ENCODE measurements at regions not wholly inside any gene's neighbourhood (a gene's known extent, or its start where the extent isn't known, plus 50 kb on each side); places are given as distances from the start of the nearest gene placed in this dataset.
A peak's percentile ranks its signal among the peaks of the same experiment; 100 is the strongest.

DNA sequence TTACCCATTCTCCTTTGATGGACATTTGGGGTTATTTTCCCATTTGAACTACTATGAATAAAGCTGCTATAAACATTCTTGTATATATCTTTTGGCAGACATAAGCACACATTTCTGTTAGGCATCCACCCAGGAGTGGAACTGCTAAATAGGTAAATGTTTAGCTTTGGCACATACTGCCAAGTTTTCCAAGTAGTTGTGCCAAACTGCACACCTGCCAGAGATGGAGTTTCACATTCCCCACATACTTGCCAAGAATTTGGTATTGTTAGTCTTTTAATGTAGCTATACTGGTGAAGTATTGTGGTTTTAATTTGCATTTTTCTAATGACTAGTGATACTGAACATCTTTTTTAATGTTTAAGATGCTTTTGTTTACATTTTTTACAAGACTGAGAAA, 201.0 kb downstream of the GXYLT1 start:
- DNase-seq (no peak), ATAC-seq (no peak)
- Mint-ChIP-seq H3K9me3 (peaks cover 0 to 25% (median 11%) of the 10 kb centered on the region in 9 donors), H3K36me3 (peaks cover 0 to 9% (median 3%) of the 10 kb centered on the region in 3 donors), H3K27me3 (peaks cover 6 to 53% (median 17%) of the 10 kb centered on the region in 5 donors), H3K4me1 (no peaks in the 10 kb centered on the region), H3K27ac (no peak overlapping the region), H3K4me3 (no peak overlapping the region)
- POLR2A ChIA-PET, result no interaction called here

DNA sequence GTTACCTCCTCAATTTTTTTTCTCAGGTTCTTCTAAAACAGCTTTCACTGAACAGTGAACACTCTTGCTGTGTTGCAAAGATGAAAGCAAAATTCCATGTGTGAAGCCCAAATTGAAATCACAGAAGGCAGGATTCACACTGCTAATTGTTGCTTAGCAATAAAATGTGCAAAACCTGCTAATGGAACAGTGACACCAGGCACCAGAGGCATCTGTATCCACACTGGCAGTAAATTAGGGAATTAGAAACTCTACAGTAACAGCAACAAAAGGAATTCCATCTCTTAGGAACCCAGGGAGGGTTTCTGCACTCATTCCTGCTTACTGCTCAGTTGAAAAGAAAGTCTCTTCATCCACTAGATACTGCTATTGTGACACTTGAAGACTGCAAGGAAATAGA, 202.3 kb downstream of the GXYLT1 start:
- POLR2A ChIA-PET, result no interaction called here
- DNase-seq, result no peak
- no peaks in the 10 kb centered on the region for H3K4me1 Mint-ChIP-seq
- H3K27ac Mint-ChIP-seq, result no peak overlapping the region
- H3K36me3 Mint-ChIP-seq, result peaks cover 0 to 9% (median 3%) of the 10 kb centered on the region in 3 donors
- peaks cover 0 to 25% (median 11%) of the 10 kb centered on the region in 9 donors for H3K9me3 Mint-ChIP-seq
- ATAC-seq, result no peak
- peaks cover 7 to 50% (median 17%) of the 10 kb centered on the region in 5 donors for H3K27me3 Mint-ChIP-seq
- H3K4me3 Mint-ChIP-seq, result no peak overlapping the region

DNA sequence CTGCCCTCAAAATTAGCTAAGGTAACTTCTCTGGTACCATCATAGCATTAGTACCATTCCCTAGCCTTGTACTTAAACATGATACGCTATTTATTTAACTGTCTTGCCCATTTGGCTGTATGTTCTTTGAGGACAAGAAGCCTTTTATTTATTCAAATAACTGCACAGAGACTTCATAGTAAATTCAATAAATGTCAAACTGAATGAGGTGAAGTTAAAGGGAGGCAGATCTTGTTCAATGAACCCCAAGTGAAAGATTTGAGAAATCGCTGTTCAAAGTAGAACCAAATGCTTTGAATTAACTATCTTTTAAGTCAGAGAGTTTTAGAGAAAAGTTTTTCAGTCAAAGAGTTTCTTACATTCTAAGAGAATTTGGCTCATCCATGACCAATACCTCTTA, 203.6 kb downstream of the GXYLT1 start:
- Mint-ChIP-seq H3K27ac (no peak overlapping the region), H3K9me3 (peaks cover 0 to 13% (median 7%) of the 10 kb centered on the region in 9 donors), H3K27me3 (peaks cover 12 to 52% (median 18%) of the 10 kb centered on the region in 5 donors), H3K4me3 (no peak overlapping the region), H3K4me1 (no peaks in the 10 kb centered on the region), H3K36me3 (peaks cover 0 to 4% (median 0%) of the 10 kb centered on the region in 3 donors)
- ATAC-seq, result no peak
- POLR2A ChIA-PET, result no interaction called here
- DNase-seq, result no peak

DNA sequence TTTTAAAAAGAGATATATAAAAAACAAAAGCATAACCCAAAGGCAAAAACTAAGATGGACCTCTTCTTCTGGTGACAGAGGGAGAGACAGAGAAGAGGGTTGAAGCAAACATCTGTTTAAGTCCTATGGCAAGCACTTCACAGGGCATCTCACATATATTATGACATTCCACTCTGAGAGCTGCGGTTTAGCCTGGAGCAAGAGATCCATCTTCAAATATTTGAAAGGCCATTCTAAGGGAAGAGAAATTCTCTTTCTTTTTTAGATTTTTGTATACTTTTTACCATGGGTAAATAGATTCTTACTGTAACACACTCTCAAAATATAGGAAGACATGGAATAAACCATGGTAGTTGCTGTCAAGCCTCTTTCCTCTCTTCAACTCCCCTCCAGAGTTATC, 204.1 kb downstream of the GXYLT1 start:
- peaks cover 0 to 8% (median 5%) of the 10 kb centered on the region in 9 donors for H3K9me3 Mint-ChIP-seq
- no peak for DNase-seq
- POLR2A ChIA-PET, result no interaction called here
- H3K27ac Mint-ChIP-seq, result no peak overlapping the region
- H3K36me3 Mint-ChIP-seq, result peaks cover 0 to 4% (median 0%) of the 10 kb centered on the region in 3 donors
- H3K27me3 Mint-ChIP-seq, result peaks cover 12 to 49% (median 18%) of the 10 kb centered on the region in 5 donors
- no peaks in the 10 kb centered on the region for H3K4me1 Mint-ChIP-seq
- no peak overlapping the region for H3K4me3 Mint-ChIP-seq
- no peak for ATAC-seq

DNA sequence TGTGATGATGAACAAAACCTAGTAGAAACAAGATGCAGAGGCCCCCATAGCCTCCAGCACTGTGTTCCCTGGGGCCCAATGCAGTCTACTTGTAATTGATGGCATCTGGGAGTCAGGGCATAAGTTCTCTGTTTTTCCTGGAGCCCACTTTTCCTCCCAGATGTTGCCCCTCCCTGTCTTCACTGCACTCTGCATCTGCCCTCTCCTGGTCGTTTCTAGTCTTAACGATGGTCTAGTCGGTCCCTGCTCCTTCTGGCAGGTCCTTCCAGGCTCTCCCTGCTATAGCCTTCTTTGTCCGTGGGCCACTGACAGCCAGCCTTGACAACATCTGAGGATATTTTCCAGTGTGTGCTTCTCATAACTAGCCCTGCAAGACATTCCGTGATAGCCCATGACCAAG, 208.3 kb downstream of the GXYLT1 start:
- POLR2A ChIA-PET, result no interaction called here
- no peaks in the 10 kb centered on the region for H3K9me3 Mint-ChIP-seq
- no peak overlapping the region for H3K27ac Mint-ChIP-seq
- no peaks in the 10 kb centered on the region for H3K36me3 Mint-ChIP-seq
- no peak overlapping the region for H3K4me3 Mint-ChIP-seq
- DNase-seq (no peak), ATAC-seq (no peak)
- H3K27me3 Mint-ChIP-seq, result peaks cover 21 to 45% (median 25%) of the 10 kb centered on the region in 5 donors
- H3K4me1 Mint-ChIP-seq, result peaks cover 3 to 13% (median 8%) of the 10 kb centered on the region in 4 donors

DNA sequence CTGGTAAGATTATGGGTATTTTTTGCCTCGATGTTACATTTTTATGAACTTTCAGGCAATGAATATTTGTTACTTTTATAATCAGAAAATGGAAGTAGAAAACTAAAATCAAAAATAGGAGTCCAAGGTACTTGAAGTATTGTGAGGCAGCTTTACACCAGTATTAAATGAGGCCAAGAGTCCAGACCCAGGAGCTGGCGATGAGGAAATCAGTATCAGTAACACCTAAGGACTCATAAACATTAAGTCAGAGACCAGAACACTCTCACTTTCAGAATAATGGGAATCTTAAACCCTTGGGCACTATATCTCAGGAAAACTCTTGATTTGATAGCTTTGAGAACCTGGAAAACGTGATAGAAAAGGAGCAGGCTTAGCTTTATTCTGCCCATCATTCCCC, 208.8 kb downstream of the GXYLT1 start:
- no peak for DNase-seq
- H3K36me3 Mint-ChIP-seq, result no peaks in the 10 kb centered on the region
- no peak overlapping the region for H3K4me3 Mint-ChIP-seq

DNA sequence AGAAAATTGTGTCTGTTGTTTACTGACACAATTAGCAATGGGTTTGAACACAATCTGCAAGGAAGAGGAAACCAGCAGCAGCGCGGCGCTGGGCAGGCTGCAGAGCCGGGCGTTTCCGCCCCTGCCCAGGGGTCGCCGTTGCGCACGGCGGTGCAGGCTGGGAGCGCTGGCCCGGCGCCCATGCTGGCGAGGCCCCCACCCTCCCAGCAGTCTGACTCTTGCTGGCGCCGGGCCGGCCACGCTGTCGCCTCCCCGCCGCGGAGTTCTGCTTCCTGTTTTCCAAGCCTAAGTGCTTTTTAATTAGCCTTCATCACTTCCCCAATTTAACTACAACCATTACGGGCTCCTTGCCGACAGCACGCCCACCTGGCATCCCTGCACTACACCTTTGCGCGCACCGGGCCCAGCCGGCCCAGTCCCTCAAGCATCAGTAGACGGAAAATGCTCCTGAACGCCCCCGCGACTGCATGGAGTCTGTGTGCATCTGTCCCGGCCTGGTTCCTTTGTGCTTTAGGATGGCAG, 212.1 kb downstream of the GXYLT1 start:
- Mint-ChIP-seq H3K27me3 (peaks cover 19 to 52% (median 29%) of the 10 kb centered on the region in 5 donors), H3K4me3 (peak overlapping the region; percentile 68 to 86 (median 81)), H3K36me3 (no peaks in the 10 kb centered on the region), H3K9me3 (no peaks in the 10 kb centered on the region), H3K4me1 (peaks cover 3 to 22% (median 16%) of the 10 kb centered on the region in 4 donors), H3K27ac (peak overlapping the region in 1 of 10 donors; percentile 2)
- DNase-seq (peak in 5 of 10 donors; percentile 1 to 17 (median 5)), ATAC-seq (peak; percentile 46 to 53)
- POLR2A ChIA-PET, result no interaction called here

More for the DNA sequence above, 208.8 kb downstream of the GXYLT1 start:
- H3K9me3 Mint-ChIP-seq, result no peaks in the 10 kb centered on the region
- no peak for ATAC-seq
- no peak overlapping the region for H3K27ac Mint-ChIP-seq
- peaks cover 3 to 17% (median 12%) of the 10 kb centered on the region in 4 donors for H3K4me1 Mint-ChIP-seq
- POLR2A ChIA-PET, result no interaction called here
- peaks cover 21 to 45% (median 28%) of the 10 kb centered on the region in 5 donors for H3K27me3 Mint-ChIP-seq

DNA sequence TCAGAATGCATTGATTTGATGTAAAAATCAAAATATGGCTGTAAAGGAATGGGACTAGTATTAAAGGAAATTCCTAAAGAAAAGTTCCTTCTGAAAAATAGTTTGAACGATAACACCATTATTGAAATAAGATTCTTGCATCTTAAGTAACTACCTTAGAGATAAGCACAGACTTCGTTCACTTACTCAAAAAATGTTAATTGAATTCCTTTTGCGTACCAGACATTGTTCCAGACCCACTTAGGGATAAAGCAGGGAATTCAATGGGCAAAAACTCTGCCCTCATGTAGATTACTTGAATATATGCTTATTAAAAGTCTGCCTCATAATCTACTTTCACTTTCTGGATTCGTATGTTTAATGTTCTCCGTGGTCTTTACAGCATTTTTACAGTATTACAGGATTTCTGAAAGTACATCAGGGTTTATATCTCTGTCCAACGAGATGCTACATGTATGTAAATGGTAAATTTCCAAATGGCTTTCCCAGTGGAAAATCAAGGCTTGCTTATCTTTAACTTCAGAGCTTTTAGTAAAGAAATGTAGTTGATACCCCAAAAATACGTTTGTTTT, 213.7 kb downstream of the GXYLT1 start:
- Mint-ChIP-seq H3K9me3 (no peaks in the 10 kb centered on the region), H3K36me3 (no peaks in the 10 kb centered on the region), H3K27ac (no peak overlapping the region), H3K27me3 (peaks cover 13 to 37% (median 21%) of the 10 kb centered on the region in 5 donors), H3K4me1 (peaks cover 3 to 22% (median 16%) of the 10 kb centered on the region in 4 donors), H3K4me3 (peak overlapping the region; percentile 31 to 77 (median 48))
- DNase-seq, result no peak
- ATAC-seq, result no peak
- POLR2A ChIA-PET, result no interaction called here

DNA sequence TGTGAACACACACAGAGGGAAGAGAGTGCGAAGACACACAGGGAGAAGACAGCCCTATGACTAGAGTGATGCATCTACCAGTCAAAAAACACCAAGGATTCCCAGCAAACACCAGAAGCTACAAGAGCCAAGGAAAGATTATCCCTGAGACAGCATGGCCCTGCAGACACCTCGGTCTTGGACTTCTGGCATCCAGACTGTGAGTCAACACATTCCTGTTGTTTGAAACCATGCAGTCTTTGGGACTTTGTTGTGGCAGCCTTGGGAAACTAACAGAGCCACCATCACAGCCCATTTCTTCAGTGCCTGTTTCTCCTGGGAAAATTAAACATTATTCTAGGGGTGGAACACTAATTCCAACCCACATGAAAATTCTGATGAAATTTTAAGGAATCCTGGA, 220.6 kb downstream of the GXYLT1 start:
- Mint-ChIP-seq H3K36me3 (no peaks in the 10 kb centered on the region), H3K4me3 (no peak overlapping the region), H3K27me3 (peaks cover 0 to 15% (median 4%) of the 10 kb centered on the region in 5 donors), H3K27ac (no peak overlapping the region), H3K4me1 (no peaks in the 10 kb centered on the region), H3K9me3 (no peaks in the 10 kb centered on the region)
- ATAC-seq (no peak), DNase-seq (no peak)
- POLR2A ChIA-PET, result no interaction called here

DNA sequence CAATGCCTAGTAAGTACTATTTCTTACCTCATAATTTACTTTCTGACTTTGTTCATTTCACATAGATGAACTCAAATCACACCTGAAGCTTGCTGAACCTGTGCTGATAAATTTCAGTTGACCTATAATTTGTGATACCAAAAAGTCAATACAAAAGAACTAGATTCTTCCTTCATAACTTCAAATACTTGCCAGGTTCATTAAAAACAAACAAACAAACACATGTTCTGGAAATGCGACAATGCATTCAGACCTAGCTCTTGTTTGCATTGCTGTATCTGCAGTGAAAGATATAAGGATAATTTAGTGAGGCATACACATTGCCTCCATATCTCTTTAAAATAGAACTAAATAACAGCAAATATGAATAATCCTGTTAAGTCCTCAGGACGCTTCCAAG, 221.3 kb downstream of the GXYLT1 start:
- DNase-seq (no peak), ATAC-seq (no peak)
- Mint-ChIP-seq H3K27ac (no peak overlapping the region), H3K9me3 (no peaks in the 10 kb centered on the region), H3K27me3 (peaks cover 0 to 16% (median 6%) of the 10 kb centered on the region in 5 donors), H3K36me3 (no peaks in the 10 kb centered on the region), H3K4me1 (no peaks in the 10 kb centered on the region), H3K4me3 (no peak overlapping the region)
- POLR2A ChIA-PET, result no interaction called here

DNA sequence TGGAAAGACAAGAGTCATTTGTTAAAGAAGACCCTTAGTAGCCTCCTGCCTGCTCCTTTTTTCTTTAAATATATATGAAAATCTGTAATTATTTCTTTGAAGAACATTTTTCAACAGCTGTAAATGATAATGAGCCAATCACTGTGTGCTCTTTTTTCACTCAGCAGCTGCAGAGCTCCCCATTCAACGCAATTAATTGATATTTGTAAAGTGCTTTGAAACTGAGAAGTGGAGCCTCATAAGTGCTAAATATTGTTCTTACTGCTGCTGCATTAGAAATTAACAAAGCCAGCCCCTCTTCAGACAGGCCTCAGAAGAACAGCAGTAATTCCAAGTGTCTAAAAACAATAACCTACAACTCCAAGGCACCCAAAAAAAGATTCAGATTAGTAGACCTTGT, 224.3 kb downstream of the GXYLT1 start:
- ATAC-seq (no peak), DNase-seq (no peak)
- POLR2A ChIA-PET, result no interaction called here
- no peaks in the 10 kb centered on the region for H3K9me3 Mint-ChIP-seq
- H3K36me3 Mint-ChIP-seq, result no peaks in the 10 kb centered on the region
- no peaks in the 10 kb centered on the region for H3K4me1 Mint-ChIP-seq
- no peak overlapping the region for H3K4me3 Mint-ChIP-seq
- H3K27ac Mint-ChIP-seq, result no peak overlapping the region
- H3K27me3 Mint-ChIP-seq, result peaks cover 0 to 19% (median 9%) of the 10 kb centered on the region in 5 donors

DNA sequence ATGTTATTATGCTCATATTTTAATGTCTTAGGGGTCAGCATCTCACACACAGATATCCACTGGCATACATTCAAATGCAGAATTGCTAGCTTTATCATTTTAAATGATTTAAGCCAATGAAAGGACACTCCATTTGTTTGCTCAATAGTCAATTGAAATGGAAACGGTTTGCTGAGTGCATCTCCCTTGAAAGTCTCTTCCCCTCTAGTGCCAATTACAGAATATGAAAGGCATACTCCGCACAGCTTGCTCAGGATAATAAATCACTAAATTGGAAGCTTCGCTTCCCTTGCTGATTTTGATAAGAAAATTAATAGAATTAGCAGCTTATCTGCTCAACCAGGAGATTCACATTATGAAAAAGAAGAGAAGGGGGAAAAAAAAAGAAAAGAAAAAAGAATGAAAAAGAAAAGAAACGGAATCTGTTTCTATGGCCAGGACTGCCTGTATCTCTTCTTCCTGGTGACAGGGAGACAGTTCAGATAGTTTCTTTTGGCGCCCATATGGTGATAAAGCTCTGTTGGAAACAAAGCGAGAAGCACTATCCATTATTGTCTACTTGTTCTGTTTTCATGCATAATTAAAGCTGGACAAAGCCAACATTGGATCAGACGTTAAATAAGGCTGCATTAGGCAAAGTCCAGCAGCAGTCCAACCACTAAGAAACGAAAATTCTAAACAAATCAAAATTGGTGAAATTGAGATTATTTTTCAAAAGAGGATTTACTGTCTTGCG, 225.0 kb downstream of the GXYLT1 start:
- no peak for ATAC-seq
- no peak overlapping the region for H3K27ac Mint-ChIP-seq
- no peak for DNase-seq
- POLR2A ChIA-PET, result no interaction called here
- no peaks in the 10 kb centered on the region for H3K36me3 Mint-ChIP-seq
- no peak overlapping the region for H3K4me3 Mint-ChIP-seq
- peaks cover 2 to 19% (median 9%) of the 10 kb centered on the region in 5 donors for H3K27me3 Mint-ChIP-seq
- no peaks in the 10 kb centered on the region for H3K9me3 Mint-ChIP-seq
- no peaks in the 10 kb centered on the region for H3K4me1 Mint-ChIP-seq

DNA sequence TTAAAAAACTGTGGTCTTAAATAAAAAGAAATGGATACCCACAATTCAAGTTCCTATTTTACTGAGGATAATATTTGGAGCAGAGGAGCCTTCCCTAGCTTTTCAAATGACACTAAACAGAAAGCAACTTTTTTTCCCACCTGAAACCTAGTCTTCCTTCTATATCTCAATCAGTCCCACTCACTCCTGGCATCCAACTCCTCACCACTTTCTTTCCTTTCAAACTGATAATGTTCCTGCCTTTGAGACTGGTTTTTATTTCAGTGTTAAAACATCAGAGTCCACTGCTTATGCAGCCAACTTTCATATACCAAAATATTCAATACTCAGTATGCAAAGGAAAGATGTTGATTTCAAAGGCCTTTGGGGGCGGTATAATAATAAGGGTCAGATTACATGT, 225.6 kb downstream of the GXYLT1 start:
- no peaks in the 10 kb centered on the region for H3K9me3 Mint-ChIP-seq
- DNase-seq (no peak), ATAC-seq (no peak)
- no peak overlapping the region for H3K4me3 Mint-ChIP-seq
- POLR2A ChIA-PET, result no interaction called here
- H3K27me3 Mint-ChIP-seq, result peaks cover 2 to 19% (median 12%) of the 10 kb centered on the region in 5 donors
- no peaks in the 10 kb centered on the region for H3K36me3 Mint-ChIP-seq
- no peaks in the 10 kb centered on the region for H3K4me1 Mint-ChIP-seq
- no peak overlapping the region for H3K27ac Mint-ChIP-seq
